ENCODE measurements at regions not wholly inside any gene's neighbourhood (a gene's known extent, or its start where the extent isn't known, plus 50 kb on each side); places are given as distances from the start of the nearest gene placed in this dataset.

- Histone ChIP-seq H3K27ac (ENCODE audit: insufficient read depth in 1 of 2, low read depth in 1 of 2, low read length in 2 of 2, poor library complexity in 1 of 2, severe bottlenecking in 2 of 2) (no peak overlapping the region), H3K4me1 (ENCODE audit: control extremely low read depth in 1 of 4, control insufficient read depth in 4 of 4, insufficient read depth in 4 of 4, low read length in 3 of 4) (peaks cover 13 to 78% (median 62%) of the 10 kb centered on the region in 4 experiments), H3K9me3 (ENCODE audit: control extremely low read depth in 1 of 5, control insufficient read depth in 4 of 5, insufficient read depth in 2 of 5, low read depth in 1 of 5, low read length in 4 of 5) (no peaks in the 10 kb centered on the region), H3K4me3 (ENCODE audit: control insufficient read depth in 1 of 7, extremely low read depth in 1 of 7, insufficient read depth in 4 of 7, low read depth in 2 of 7, low read length in 6 of 7) (no peak overlapping the region), H3K36me3 (ENCODE audit: control insufficient read depth in 4 of 4, insufficient read depth in 4 of 4, low read length in 3 of 4) (no peaks in the 10 kb centered on the region), H3K27me3 (replicated peaks in 2 of 5; ENCODE audit: control insufficient read depth in 4 of 5, insufficient read depth in 5 of 5, low read length in 4 of 5) (no peaks in the 10 kb centered on the region)
- ChIA-PET POLR2A (no interaction called here), CTCF (interaction anchor here (0.7 to 5.4 kb wide), 8 partner anchors 15 to 364 kb away, joined by 3 to 22 read pairs (median 3); no protein-coding TSS in a partner anchor)
- WGBS (ENCODE audit: insufficient coverage) = 80% methylated on average over 8 of the region's 8 CpGs
- DNase-seq = no peak
These were observed 109.7 kb upstream of the IRF2BP2 start for GRCh38 chr1:234719454-234720251.

GRCh38 chr1:234718496-234719453 lies 108.8 kb upstream of the IRF2BP2 start:
- POLR2A ChIA-PET = interaction anchor here (1.5 to 1.6 kb wide), 2 partner anchors 13 to 18 kb away, joined by 3 to 5 read pairs; no protein-coding TSS in a partner anchor
- 94% methylated on average over 6 of the region's 10 CpGs for whole genome bisulfite sequencing (ENCODE audit: insufficient coverage)

GRCh38 chr1:234716908-234717375 lies 107.0 kb upstream of the IRF2BP2 start:
- H3K27me3 ChIP-seq (replicated peaks in 2 of 5; ENCODE audit: control insufficient read depth in 4 of 5, insufficient read depth in 5 of 5, low read length in 4 of 5) = no peaks in the 10 kb centered on the region
- no peak for DNase-seq
- no peaks in the 10 kb centered on the region for H3K36me3 ChIP-seq (ENCODE audit: control insufficient read depth in 4 of 4, insufficient read depth in 4 of 4, low read length in 3 of 4)
- no peaks in the 10 kb centered on the region for H3K9me3 ChIP-seq (ENCODE audit: control extremely low read depth in 1 of 5, control insufficient read depth in 4 of 5, insufficient read depth in 2 of 5, low read depth in 1 of 5, low read length in 4 of 5)
- H3K27ac ChIP-seq (ENCODE audit: insufficient read depth in 1 of 2, low read depth in 1 of 2, low read length in 2 of 2, poor library complexity in 1 of 2, severe bottlenecking in 2 of 2) = no peak overlapping the region
- CTCF ChIA-PET = interaction anchor here (1.1 to 5.4 kb wide), 10 partner anchors 9 to 174 kb away, joined by 3 to 22 read pairs (median 6); no protein-coding TSS in a partner anchor
- peaks cover 8 to 51% (median 36%) of the 10 kb centered on the region in 4 experiments for H3K4me1 ChIP-seq (ENCODE audit: control extremely low read depth in 1 of 4, control insufficient read depth in 4 of 4, insufficient read depth in 4 of 4, low read length in 3 of 4)
- no peak overlapping the region for H3K4me3 ChIP-seq (ENCODE audit: control insufficient read depth in 1 of 7, extremely low read depth in 1 of 7, insufficient read depth in 4 of 7, low read depth in 2 of 7, low read length in 6 of 7)
- POLR2A ChIA-PET = interaction anchor here (0.6 to 1.6 kb wide), 3 partner anchors 11 to 191 kb away, joined by 3 to 5 read pairs (median 3); no protein-coding TSS in a partner anchor
- whole genome bisulfite sequencing (ENCODE audit: insufficient coverage) = 98% methylated on average over 14 of the region's 15 CpGs

More at GRCh38 chr1:234718496-234719453, 108.8 kb upstream of the IRF2BP2 start:
- H3K4me3 ChIP-seq (ENCODE audit: control insufficient read depth in 1 of 7, extremely low read depth in 1 of 7, insufficient read depth in 4 of 7, low read depth in 2 of 7, low read length in 6 of 7) = no peak overlapping the region
- no peak for DNase-seq
- H3K27ac ChIP-seq (ENCODE audit: insufficient read depth in 1 of 2, low read depth in 1 of 2, low read length in 2 of 2, poor library complexity in 1 of 2, severe bottlenecking in 2 of 2) = no peak overlapping the region
- H3K36me3 ChIP-seq (ENCODE audit: control insufficient read depth in 4 of 4, insufficient read depth in 4 of 4, low read length in 3 of 4) = no peaks in the 10 kb centered on the region
- H3K27me3 ChIP-seq (replicated peaks in 2 of 5; ENCODE audit: control insufficient read depth in 4 of 5, insufficient read depth in 5 of 5, low read length in 4 of 5) = no peaks in the 10 kb centered on the region
- H3K4me1 ChIP-seq (ENCODE audit: control extremely low read depth in 1 of 4, control insufficient read depth in 4 of 4, insufficient read depth in 4 of 4, low read length in 3 of 4) = peaks cover 15 to 69% (median 53%) of the 10 kb centered on the region in 4 experiments
- H3K9me3 ChIP-seq (ENCODE audit: control extremely low read depth in 1 of 5, control insufficient read depth in 4 of 5, insufficient read depth in 2 of 5, low read depth in 1 of 5, low read length in 4 of 5) = no peaks in the 10 kb centered on the region
- CTCF ChIA-PET = interaction anchor here (0.8 to 5.4 kb wide), 7 partner anchors 14 to 107 kb away, joined by 3 to 22 read pairs (median 5); no protein-coding TSS in a partner anchor

DNA sequence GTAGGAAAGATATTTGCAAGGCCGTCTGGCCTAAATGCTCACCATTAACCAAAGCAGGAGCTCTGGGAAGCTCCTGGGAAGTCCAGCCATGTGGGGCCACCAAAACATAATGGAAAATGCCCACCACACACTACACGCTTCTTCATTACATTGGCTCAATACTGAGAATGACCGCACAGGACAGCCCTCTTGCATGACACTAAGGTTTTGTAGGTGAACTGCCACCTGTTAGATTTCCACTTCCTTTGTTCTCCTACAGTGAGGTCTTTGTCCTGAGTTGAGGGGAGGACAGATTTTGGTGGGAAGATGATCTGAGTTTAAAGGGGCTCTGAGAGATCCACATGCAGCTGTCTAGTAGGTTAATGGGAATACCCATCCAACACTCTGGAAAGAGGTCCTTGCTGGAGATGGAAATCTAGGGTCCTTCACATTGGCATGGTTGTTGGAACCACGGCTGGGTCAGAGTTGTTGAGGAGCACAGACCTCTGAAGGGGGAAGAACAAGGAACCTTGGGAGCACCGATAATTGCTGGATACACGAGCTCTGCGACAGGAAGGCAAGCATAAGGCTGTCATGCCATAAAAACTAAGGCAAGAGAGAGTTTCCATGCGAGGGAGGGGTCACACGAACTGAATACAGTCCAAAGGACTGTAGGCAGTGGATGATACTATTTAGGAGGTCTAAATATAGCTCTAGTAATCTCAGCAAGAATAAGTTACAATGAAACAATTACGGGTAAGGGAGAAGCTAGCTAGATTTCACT lies 105.5 kb upstream of the IRF2BP2 start:
- no peaks in the 10 kb centered on the region for H3K36me3 ChIP-seq (ENCODE audit: control insufficient read depth in 4 of 4, insufficient read depth in 4 of 4, low read length in 3 of 4)
- no peak overlapping the region for H3K4me3 ChIP-seq (ENCODE audit: control insufficient read depth in 1 of 7, extremely low read depth in 1 of 7, insufficient read depth in 4 of 7, low read depth in 2 of 7, low read length in 6 of 7)
- 97% methylated on average over 9 of the region's 10 CpGs for WGBS (ENCODE audit: insufficient coverage)
- ChIA-PET CTCF (interaction anchor here (1.1 to 5.4 kb wide), 5 partner anchors 8 to 216 kb away, joined by 3 to 22 read pairs (median 5); no protein-coding TSS in a partner anchor), POLR2A (no interaction called here)
- no peaks in the 10 kb centered on the region for H3K27me3 ChIP-seq (replicated peaks in 2 of 5; ENCODE audit: control insufficient read depth in 4 of 5, insufficient read depth in 5 of 5, low read length in 4 of 5)
- no peak overlapping the region for H3K27ac ChIP-seq (ENCODE audit: insufficient read depth in 1 of 2, low read depth in 1 of 2, low read length in 2 of 2, poor library complexity in 1 of 2, severe bottlenecking in 2 of 2)
- peaks cover 5 to 36% (median 21%) of the 10 kb centered on the region in 4 experiments for H3K4me1 ChIP-seq (ENCODE audit: control extremely low read depth in 1 of 4, control insufficient read depth in 4 of 4, insufficient read depth in 4 of 4, low read length in 3 of 4)
- DNase-seq = no peak
- no peaks in the 10 kb centered on the region for H3K9me3 ChIP-seq (ENCODE audit: control extremely low read depth in 1 of 5, control insufficient read depth in 4 of 5, insufficient read depth in 2 of 5, low read depth in 1 of 5, low read length in 4 of 5)

DNA sequence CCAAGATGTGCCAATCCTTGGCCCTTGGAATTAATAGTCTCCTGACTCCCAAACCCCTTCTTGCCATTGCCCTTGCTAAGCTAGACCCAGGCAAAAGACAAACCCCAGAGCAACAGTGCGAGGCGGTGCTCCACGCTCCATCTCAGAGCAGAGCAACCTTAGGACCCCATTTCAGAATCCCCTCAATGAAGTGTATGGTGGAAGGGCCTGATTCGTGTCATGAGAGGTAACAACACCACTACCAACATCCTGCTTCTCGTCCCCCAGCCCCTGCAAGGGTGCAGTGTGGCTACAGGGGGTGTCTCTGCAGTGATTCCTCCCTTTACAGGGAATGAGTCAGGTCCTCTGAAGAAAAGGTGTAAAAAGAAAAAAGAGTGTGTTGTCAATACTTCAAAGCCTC lies 103.9 kb upstream of the IRF2BP2 start:
- ChIA-PET POLR2A (no interaction called here), CTCF (interaction anchor here (0.6 to 2.6 kb wide), 6 partner anchors 8 to 92 kb away, joined by 3 to 10 read pairs (median 5); no protein-coding TSS in a partner anchor)
- Histone ChIP-seq H3K36me3 (ENCODE audit: control insufficient read depth in 4 of 4, insufficient read depth in 4 of 4, low read length in 3 of 4) (no peaks in the 10 kb centered on the region), H3K27ac (ENCODE audit: insufficient read depth in 1 of 2, low read depth in 1 of 2, low read length in 2 of 2, poor library complexity in 1 of 2, severe bottlenecking in 2 of 2) (no peak overlapping the region), H3K4me3 (ENCODE audit: control insufficient read depth in 1 of 7, extremely low read depth in 1 of 7, insufficient read depth in 4 of 7, low read depth in 2 of 7, low read length in 6 of 7) (no peak overlapping the region), H3K9me3 (ENCODE audit: control extremely low read depth in 1 of 5, control insufficient read depth in 4 of 5, insufficient read depth in 2 of 5, low read depth in 1 of 5, low read length in 4 of 5) (no peaks in the 10 kb centered on the region), H3K4me1 (ENCODE audit: control extremely low read depth in 1 of 4, control insufficient read depth in 4 of 4, insufficient read depth in 4 of 4, low read length in 3 of 4) (peaks cover 2 to 32% (median 20%) of the 10 kb centered on the region in 4 experiments), H3K27me3 (replicated peaks in 2 of 5; ENCODE audit: control insufficient read depth in 4 of 5, insufficient read depth in 5 of 5, low read length in 4 of 5) (no peaks in the 10 kb centered on the region)
- 93% methylated on average over 3 of the region's 5 CpGs for WGBS (ENCODE audit: insufficient coverage)
- DNase-seq = no peak

DNA sequence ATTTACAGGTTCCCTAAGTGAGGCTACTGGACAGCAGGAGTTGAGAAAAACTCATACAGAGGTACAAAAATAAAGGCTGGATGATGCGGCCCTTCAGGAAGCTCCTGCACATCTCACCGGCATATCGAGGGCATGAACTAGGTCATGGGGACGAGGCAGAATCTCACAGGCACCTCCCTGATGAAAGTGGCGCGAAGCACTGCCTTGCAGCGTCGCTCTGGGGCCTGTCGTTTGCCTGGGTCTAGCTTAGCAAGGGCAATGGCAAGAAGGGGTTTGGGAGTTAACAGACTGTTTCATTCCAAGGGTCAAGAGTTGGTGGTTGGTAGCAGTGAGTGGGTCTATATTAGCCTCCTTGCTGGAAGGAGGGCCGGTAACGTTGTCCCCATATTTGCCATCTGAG lies 103.5 kb upstream of the IRF2BP2 start:
- WGBS (ENCODE audit: insufficient coverage) = 97% methylated on average over 7 of the region's 11 CpGs
- POLR2A ChIA-PET = no interaction called here

More for the DNA sequence above, 103.5 kb upstream of the IRF2BP2 start:
- CTCF ChIA-PET = interaction anchor here (1.1 to 2.6 kb wide), 5 partner anchors 8 to 14 kb away, joined by 3 to 10 read pairs (median 6); no protein-coding TSS in a partner anchor
- Histone ChIP-seq H3K27me3 (replicated peaks in 2 of 5; ENCODE audit: control insufficient read depth in 4 of 5, insufficient read depth in 5 of 5, low read length in 4 of 5) (no peaks in the 10 kb centered on the region), H3K36me3 (ENCODE audit: control insufficient read depth in 4 of 4, insufficient read depth in 4 of 4, low read length in 3 of 4) (no peaks in the 10 kb centered on the region), H3K9me3 (ENCODE audit: control extremely low read depth in 1 of 5, control insufficient read depth in 4 of 5, insufficient read depth in 2 of 5, low read depth in 1 of 5, low read length in 4 of 5) (no peaks in the 10 kb centered on the region), H3K27ac (ENCODE audit: insufficient read depth in 1 of 2, low read depth in 1 of 2, low read length in 2 of 2, poor library complexity in 1 of 2, severe bottlenecking in 2 of 2) (no peak overlapping the region), H3K4me3 (ENCODE audit: control insufficient read depth in 1 of 7, extremely low read depth in 1 of 7, insufficient read depth in 4 of 7, low read depth in 2 of 7, low read length in 6 of 7) (no peak overlapping the region), H3K4me1 (ENCODE audit: control extremely low read depth in 1 of 4, control insufficient read depth in 4 of 4, insufficient read depth in 4 of 4, low read length in 3 of 4) (peaks cover 2 to 29% (median 20%) of the 10 kb centered on the region in 4 experiments)
- DNase-seq = no peak
